Left lobe of liver (tissue), 2 donors: ENCODE measurements at regions not wholly inside any gene's neighbourhood (a gene's known extent, or its start where the extent isn't known, plus 50 kb on each side); places are given as distances from the start of the nearest gene placed in this dataset.
"Not testable (repeated sequence)": the region's sequence is repeated elsewhere in the genome, so short reads cannot be mapped to it uniquely, and the experiment has no call there.

Experiments
- ATAC-seq: fragments of 200-7000 bp; cut with Tn5 transposase; one replicate; pipeline ENCODE4 v1.9.1; 2020; ENCODE audit warnings: mild to moderate bottlenecking, moderate library complexity
- DNase-seq: peaks from one replicate; pipeline ENCODE4 v3.0.0-alpha.2; 2020; ENCODE audit warnings: low spot score
- donor health status: DM: no; HTN: no; CAD: no; lungs with moderate emphysema.
- donor health status: DM: no; HTN: yes; CAD: no.

DNA sequence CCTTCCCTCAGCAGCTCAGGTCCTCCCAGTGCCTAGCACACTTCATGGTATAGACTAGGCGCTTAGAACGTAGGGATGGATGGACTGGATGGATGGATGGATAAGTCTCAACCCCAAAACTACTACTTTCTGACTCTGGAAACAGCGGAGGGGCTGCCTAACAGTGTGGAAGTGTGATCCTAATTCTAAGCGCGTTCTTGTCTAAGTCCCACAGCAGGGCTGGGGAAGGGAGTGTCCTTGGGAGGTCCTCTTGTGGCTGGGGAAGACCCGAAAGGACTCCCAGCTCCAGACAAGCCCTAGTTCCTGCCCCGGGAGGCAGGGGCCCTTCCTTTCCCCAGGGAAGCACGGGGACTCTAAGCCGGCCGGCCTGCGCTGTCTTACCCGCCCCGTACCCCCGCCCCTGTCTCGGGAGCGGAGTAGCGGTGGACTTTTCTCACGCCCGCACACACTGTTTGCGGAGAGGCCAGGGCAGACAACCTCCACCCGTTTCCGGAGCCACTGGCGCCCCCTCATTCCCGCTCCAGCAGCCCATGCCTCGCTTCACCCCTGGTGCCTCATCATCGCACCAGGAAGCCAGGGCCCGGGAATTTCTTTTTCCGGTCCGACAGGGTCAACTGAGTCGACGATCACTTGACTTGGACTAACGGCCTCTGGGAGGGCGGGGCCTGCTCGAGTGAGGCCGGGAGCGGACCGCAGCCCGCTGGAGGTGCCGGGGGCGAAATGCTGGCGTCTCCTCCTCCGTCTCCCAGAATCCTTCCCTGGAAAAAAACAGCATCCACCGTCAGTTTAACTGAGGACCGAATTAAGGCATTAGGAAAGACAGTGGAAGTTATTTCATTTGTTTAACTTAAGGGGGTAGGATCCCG lies 133.3 kb downstream of the TBC1D2B start:
- peak; percentile 80 for DNase-seq
- peak; percentile 93 for ATAC-seq

DNA sequence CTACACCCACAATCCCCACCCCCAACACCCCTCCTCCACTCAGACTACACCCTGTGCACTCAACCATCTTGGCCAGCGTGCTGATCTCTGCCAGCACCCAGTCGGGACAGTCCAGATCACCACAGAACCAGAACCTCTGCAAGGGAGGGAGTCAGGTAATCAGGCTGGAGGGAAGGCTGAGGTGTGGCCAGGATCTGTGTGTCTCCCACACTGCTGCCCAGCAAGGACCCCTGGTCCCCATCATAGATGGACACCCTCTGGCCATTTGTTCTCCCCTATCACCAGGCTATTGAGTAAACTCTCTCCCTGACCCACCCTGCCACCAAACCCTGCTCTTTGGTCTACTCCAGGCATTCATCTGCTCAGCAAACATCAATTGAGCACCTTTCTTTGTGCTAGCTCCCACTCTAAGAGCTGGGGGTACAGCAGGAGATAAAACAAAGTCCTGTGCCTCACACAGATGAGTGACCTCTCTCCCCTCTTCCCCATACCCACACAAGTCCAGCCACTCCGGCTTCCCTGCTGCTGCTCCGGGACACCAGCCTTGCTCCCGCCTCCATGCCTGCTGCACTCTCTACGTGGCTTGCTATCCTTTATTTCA lies 134.8 kb downstream of the TBC1D2B start:
- no peak for DNase-seq
- ATAC-seq: no peak

- DNase-seq: not testable (repeated sequence)
- peak; percentile 68 for ATAC-seq
Measured at GRCh38 chr15:77941090-77941827, 136.3 kb downstream of the TBC1D2B start.

GRCh38 chr15:77940381-77940947 lies 137.0 kb downstream of the TBC1D2B start:
- no peak for ATAC-seq
- DNase-seq: no peak

DNA sequence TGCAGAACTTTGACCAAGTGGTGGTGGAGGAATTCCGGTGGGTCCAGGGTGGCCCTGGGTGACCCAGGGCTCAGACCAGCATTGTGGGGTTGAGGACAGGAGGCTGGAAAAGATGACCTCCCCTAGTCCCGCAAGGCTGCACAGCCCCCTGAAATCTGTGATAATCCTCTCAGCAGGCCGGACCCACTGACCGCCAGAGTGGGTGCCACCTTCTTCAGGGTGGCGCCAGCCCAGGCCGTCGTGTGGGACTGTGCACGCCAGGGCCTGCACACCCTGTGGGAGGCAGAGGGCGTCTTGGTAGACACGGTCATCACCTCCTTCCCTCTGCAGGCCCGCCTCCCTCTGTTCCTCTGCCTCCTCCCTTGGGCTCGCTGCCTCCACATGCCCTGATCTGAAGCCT lies 137.7 kb downstream of the TBC1D2B start:
- DNase-seq (no peak), ATAC-seq (no peak)

- not testable (repeated sequence) for DNase-seq, ATAC-seq
Measured at GRCh38 chr15:77939026-77939425, 138.5 kb downstream of the TBC1D2B start.

DNA sequence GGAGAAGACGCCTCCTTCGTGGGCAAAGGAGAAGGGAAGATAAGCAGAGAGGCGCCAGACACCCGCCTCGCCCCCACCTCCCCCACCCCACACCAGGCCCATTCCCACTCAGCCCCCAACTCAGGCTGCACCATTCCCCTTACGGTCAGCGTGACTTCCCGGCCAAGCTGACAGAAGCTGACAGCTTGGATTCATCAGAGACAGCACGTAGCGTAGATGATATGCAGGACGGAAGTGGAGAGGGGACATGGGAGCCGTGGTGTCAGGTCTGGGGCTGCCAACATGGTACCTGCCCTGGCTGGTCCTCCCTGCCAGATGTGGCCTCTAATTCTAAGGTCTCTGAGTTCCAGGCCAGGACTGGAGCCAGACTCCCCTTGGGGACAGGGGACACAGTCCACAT lies 139.0 kb downstream of the TBC1D2B start:
- DNase-seq: not testable (repeated sequence)

DNA sequence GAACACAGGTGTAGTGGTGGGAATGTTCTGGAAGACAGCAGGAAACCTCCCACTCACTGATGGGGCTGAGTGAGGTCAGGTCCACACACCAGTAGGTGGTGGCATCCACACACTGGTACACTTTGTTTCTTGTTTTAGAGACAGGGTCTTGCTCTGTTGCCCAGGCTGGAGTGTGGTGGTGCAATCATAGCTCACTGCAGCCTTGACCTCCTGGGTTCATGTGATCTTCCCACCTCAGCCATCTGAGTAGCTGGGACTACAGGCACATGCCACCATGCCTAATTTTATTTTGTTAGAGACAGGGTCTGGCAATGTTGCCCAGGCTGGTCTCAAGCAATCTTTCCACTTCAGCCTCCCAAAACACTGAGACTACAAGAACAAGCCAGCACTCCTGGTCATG lies 140.9 kb downstream of the TBC1D2B start:
- DNase-seq: not testable (repeated sequence)

More for the DNA sequence above, 139.0 kb downstream of the TBC1D2B start:
- ATAC-seq: not testable (repeated sequence)

DNA sequence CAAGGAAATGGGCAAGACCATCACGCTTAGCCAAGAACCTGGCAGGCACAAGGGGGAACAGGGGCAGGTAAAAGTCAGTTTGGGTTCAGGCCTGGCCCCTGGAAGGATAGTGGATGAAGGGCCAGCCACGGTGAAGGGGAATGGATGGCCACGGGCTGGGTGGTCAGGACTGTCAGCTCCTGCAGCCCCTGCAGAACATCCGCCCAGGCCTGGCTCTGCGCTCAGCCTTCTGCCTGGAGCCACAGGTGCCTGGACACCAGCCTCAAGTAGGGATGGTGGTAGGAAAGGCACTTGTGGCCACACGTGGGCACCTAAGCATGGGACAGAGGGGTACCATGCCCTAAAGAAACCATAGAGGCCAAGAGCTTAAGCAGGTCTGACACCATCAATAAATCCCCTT lies 143.0 kb downstream of the TBC1D2B start:
- not testable (repeated sequence) for DNase-seq

More for the DNA sequence above, 140.9 kb downstream of the TBC1D2B start:
- ATAC-seq: not testable (repeated sequence)

DNA sequence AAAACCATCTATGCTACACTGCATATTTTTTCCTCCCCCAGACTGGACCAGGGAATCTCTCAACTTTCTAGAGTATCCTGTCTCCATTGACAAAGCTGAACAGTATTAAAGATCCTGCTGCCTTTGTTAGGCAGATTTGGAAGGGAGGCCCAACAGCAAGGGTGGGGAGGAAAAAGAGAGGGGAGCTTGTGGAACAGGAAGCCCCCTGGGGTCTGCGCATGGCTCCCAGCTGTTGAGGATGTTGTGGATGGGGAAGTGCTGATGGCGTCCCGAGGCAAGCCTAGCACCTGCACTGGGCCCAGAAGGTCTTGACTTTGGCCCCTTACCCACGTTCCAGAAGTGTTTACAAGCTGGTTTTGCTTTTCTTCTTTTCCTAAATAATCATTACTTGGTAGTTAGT lies 146.6 kb downstream of the TBC1D2B start:
- ATAC-seq: not testable (repeated sequence)

More for the DNA sequence above, 143.0 kb downstream of the TBC1D2B start:
- ATAC-seq: not testable (repeated sequence)

DNA sequence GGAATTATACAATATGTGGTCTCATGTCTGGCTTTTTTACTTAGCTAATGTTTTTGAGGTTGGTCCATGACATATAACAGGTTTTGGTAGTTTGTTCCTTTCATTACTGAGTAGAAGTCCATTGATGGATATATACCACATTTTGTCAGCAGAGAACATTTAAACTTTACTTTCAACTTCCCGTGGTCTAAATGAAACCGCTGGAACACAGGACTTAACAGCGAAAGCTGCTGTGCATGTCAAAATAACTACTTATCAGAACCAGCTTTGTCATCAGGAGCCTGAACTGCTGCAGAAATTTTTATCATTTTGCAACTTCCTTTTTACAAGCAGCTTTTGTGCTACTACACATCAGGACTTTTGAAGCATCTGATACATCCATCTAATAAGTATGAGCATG lies 147.0 kb downstream of the TBC1D2B start:
- not testable (repeated sequence) for DNase-seq

More for the DNA sequence above, 146.6 kb downstream of the TBC1D2B start:
- DNase-seq: not testable (repeated sequence)

GRCh38 chr15:77926789-77927188 lies 150.7 kb downstream of the TBC1D2B start:
- not testable (repeated sequence) for ATAC-seq, DNase-seq

More for the DNA sequence above, 147.0 kb downstream of the TBC1D2B start:
- ATAC-seq: not testable (repeated sequence)

GRCh38 chr15:77926296-77926695 lies 151.2 kb downstream of the TBC1D2B start:
- not testable (repeated sequence) for DNase-seq, ATAC-seq

- ATAC-seq, DNase-seq: not testable (repeated sequence)
Measured at GRCh38 chr15:77925101-77925500, 152.4 kb downstream of the TBC1D2B start.

- DNase-seq (no peak), ATAC-seq (no peak)
Measured at GRCh38 chr15:77921664-77922063, 155.8 kb downstream of the TBC1D2B start.

- peak; percentile 23 for DNase-seq
- not testable (repeated sequence) for ATAC-seq
Measured at GRCh38 chr15:77916966-77917635, 160.4 kb downstream of the TBC1D2B start.

- not testable (repeated sequence) for DNase-seq
Measured at GRCh38 chr15:77915961-77916330, 161.6 kb downstream of the TBC1D2B start.

DNA sequence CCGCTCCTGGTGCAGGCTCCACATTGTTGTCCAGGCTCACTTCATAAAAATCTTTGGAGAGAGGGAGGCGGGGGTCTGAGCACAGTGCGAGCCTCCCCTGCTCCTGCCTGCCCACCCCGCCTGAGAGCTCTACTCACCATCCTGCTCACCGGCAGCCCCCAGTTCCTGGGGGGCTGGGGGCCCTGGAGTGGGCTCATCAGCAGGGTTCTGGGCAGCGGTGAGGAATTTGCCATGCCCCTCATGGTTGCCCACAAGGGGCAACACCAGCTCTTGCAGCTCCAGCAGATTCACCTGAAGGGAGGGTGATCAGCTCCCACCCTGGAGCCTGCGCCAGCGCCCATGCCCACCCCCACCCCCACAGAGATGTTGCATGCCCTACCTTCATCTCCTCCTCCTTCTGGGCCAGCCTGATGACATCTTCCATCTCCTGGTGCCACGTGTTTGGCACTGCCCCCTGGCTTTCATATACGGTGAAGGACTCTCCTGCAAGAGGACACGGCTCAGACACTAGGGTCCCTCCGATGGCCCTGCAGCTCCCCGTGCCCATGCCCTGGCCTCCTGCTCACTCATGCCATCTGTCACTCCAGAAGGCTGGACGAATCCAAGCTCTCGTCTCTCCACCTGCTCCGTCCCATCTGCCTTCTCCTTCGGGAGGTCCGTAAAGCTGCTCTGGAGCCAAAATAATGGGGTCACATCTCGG lies 162.1 kb downstream of the TBC1D2B start:
- peak; percentile 27 for DNase-seq
- no peak for ATAC-seq

More at GRCh38 chr15:77915961-77916330, 161.6 kb downstream of the TBC1D2B start:
- not testable (repeated sequence) for ATAC-seq

GRCh38 chr15:77914531-77914930 lies 163.0 kb downstream of the TBC1D2B start:
- DNase-seq, ATAC-seq: not testable (repeated sequence)
